SK-N-MC (cell line): ENCODE measurements at regions not wholly inside any gene's neighbourhood (a gene's known extent, or its start where the extent isn't known, plus 50 kb on each side); places are given as distances from the start of the nearest gene placed in this dataset.

Experiments used
- EZH2 ChIP-seq: fragments of 200-600 bp; sonication (generic); IDR thresholded peaks from one replicate; pipeline ENCODE4 v1.6.1; 2017; ENCODE audit warnings: antibody characterized with exemption
- FOXP2 ChIP-seq: optimal IDR thresholded peaks from 2 replicates; pipeline ENCODE3; 2011; ENCODE audit warnings: mild to moderate bottlenecking, moderate library complexity; ENCODE audit not compliant: insufficient read depth; ENCODE audit errors: extremely low read length, control extremely low read depth
- POLR2AphosphoS5 ChIP-seq: IDR thresholded peaks from 2 replicates; pipeline ENCODE4 v1.6.1; 2012; ENCODE audit warnings: mild to moderate bottlenecking, low read depth, low read length, borderline replicate concordance

- no peak for TF ChIP-seq POLR2AphosphoS5
- no peak for TF ChIP-seq EZH2
- no peak for TF ChIP-seq FOXP2
These were observed 79.2 kb upstream of the SPIN1 start for GRCh38 chr9:88308831-88309560.
